ENCODE measurements at regions not wholly inside any gene's neighbourhood (a gene's known extent, or its start where the extent isn't known, plus 50 kb on each side); places are given as distances from the start of the nearest gene placed in this dataset.
A peak's percentile ranks its signal among the peaks of the same experiment; 100 is the strongest.
"Not testable (repeated sequence)": the region's sequence is repeated elsewhere in the genome, so short reads cannot be mapped to it uniquely, and the experiment has no call there.

GRCh38 chr20:4341804-4342485 lies 92.9 kb upstream of the ADRA1D start:
- no peak for ATAC-seq

GRCh38 chr20:4335722-4336121 lies 86.6 kb upstream of the ADRA1D start:
- ATAC-seq, result no peak

GRCh38 chr20:4332121-4332860 lies 83.2 kb upstream of the ADRA1D start:
- no peak for ATAC-seq

- ATAC-seq, result no peak
Measured at GRCh38 chr20:4330011-4330410, 80.9 kb upstream of the ADRA1D start.

- ATAC-seq, result no peak
Measured at GRCh38 chr20:4329232-4329631, 80.1 kb upstream of the ADRA1D start.

GRCh38 chr20:4328541-4328940 lies 79.5 kb upstream of the ADRA1D start:
- ATAC-seq, result no peak

- ATAC-seq, result no peak
Measured at GRCh38 chr20:4327956-4328355, 78.9 kb upstream of the ADRA1D start.

GRCh38 chr20:4326195-4327065 lies 77.3 kb upstream of the ADRA1D start:
- peak; percentile 76 for ATAC-seq

- ATAC-seq, result no peak
Measured at GRCh38 chr20:4325548-4326187, 76.6 kb upstream of the ADRA1D start.

- ATAC-seq, result no peak
Measured at GRCh38 chr20:4324611-4325243, 75.6 kb upstream of the ADRA1D start.

GRCh38 chr20:4322499-4322898 lies 73.4 kb upstream of the ADRA1D start:
- no peak for ATAC-seq

- ATAC-seq, result no peak
Measured at GRCh38 chr20:4320291-4320690, 71.2 kb upstream of the ADRA1D start.

GRCh38 chr20:4318891-4319290 lies 69.8 kb upstream of the ADRA1D start:
- ATAC-seq, result no peak

GRCh38 chr20:4310616-4311015 lies 61.5 kb upstream of the ADRA1D start:
- ATAC-seq, result not testable (repeated sequence)

GRCh38 chr20:4306206-4306605 lies 57.1 kb upstream of the ADRA1D start:
- ATAC-seq, result no peak

GRCh38 chr20:4305091-4305490 lies 56.0 kb upstream of the ADRA1D start:
- no peak for ATAC-seq

- no peak for ATAC-seq
Measured at GRCh38 chr20:4304601-4305000, 55.5 kb upstream of the ADRA1D start.

GRCh38 chr20:4303136-4303535 lies 54.0 kb upstream of the ADRA1D start:
- ATAC-seq, result no peak

- ATAC-seq, result no peak
Measured at GRCh38 chr20:4300921-4301320, 51.8 kb upstream of the ADRA1D start.

GRCh38 chr20:4300401-4300800 lies 51.3 kb upstream of the ADRA1D start:
- no peak for ATAC-seq

GRCh38 chr20:4299773-4300172 lies 50.7 kb upstream of the ADRA1D start:
- ATAC-seq, result no peak

GRCh38 chr20:4299216-4299615 lies 50.1 kb upstream of the ADRA1D start:
- ATAC-seq, result no peak

All from esophagus mucosa (tissue), 1 donor.